Keratinocyte (primary cell): ENCODE measurements at regions not wholly inside any gene's neighbourhood (a gene's known extent, or its start where the extent isn't known, plus 50 kb on each side); places are given as distances from the start of the nearest gene placed in this dataset.

Experiments
- CTCF ChIP-seq, 3 experiments: IDR thresholded peaks in 1 of 3; conservative IDR thresholded peaks in 1 of 3; optimal IDR thresholded peaks in 1 of 3; 2 replicates in 2 of 3; 3 replicates in 1 of 3; pipeline versions ENCODE3 to v1.5.1; 2011; ENCODE audit warnings: low read length in 3 of 3, mild to moderate bottlenecking in 3 of 3, moderate library complexity in 2 of 3, control low read depth in 1 of 3, inconsistent platforms in 1 of 3; ENCODE audit not compliant: insufficient read depth in 2 of 3; ENCODE audit errors: extremely low read depth in 1 of 3
- EZH2 ChIP-seq: IDR thresholded peaks from one replicate; pipeline ENCODE4 v1.6.1; 2012; ENCODE audit warnings: inconsistent platforms, mild to moderate bottlenecking, low read length, moderate library complexity

DNA sequence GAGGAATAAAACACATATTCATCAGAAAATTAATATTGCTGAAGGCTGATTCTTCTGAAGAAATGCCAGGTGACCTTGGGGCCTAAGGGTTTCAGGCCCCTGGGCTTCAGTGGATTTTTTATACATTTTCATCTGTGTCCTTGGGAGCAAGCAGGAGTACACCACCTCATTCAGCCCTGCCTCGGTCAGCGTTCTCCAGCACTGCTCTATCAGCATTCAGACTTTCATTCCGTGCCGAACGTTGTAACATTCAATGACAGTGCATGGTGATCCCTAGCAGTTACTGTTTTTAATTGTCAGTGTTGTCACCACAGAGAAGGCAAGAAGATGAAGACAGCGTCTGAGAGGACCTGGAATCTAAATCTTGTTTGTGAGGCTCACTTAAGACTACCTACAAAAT, 490.4 kb downstream of the DNAH5 start:
- no peak for TF ChIP-seq EZH2
- no peak for TF ChIP-seq CTCF (optimal IDR thresholded peaks at IDR 0.05 in 1 of 3, IDR thresholded peaks at IDR 0.05 in 1 of 3, conservative IDR thresholded peaks at IDR 0.05 in 1 of 3; ENCODE audit: extremely low read depth in 1 of 3, insufficient read depth in 2 of 3, low read length in 3 of 3)
